ENCODE measurements at regions not wholly inside any gene's neighbourhood (a gene's known extent, or its start where the extent isn't known, plus 50 kb on each side); places are given as distances from the start of the nearest gene placed in this dataset.

- H3K36me3 ChIP-seq: no peaks in the 10 kb centered on the region
- DNase-seq: no peak
- H3K4me3 ChIP-seq: no peak overlapping the region
- H3K27ac ChIP-seq: no peak overlapping the region
- no peak for TF ChIP-seq CTCF (IDR thresholded peaks at IDR 0.05)
- no peaks in the 10 kb centered on the region for H3K27me3 ChIP-seq (ENCODE audit: low read depth)
- no peaks in the 10 kb centered on the region for H3K4me1 ChIP-seq
- ATAC-seq: peak; percentile 42 to 55
- intact Hi-C loops (cut with DNase I): no loop called here
- H3K9me3 ChIP-seq: no peaks in the 10 kb centered on the region
Measured at GRCh38 chr11:79973721-79974617, 533.1 kb upstream of the TENM4 start.

- no peak overlapping the region for H3K4me3 ChIP-seq
- DNase-seq: no peak
- no peaks in the 10 kb centered on the region for H3K36me3 ChIP-seq
- H3K9me3 ChIP-seq: no peaks in the 10 kb centered on the region
- intact Hi-C loops (cut with DNase I): no loop called here
- ATAC-seq: no peak
- no peak overlapping the region for H3K27ac ChIP-seq
- TF ChIP-seq CTCF (IDR thresholded peaks at IDR 0.05): no peak
- H3K4me1 ChIP-seq: no peaks in the 10 kb centered on the region
- H3K27me3 ChIP-seq (ENCODE audit: low read depth): no peaks in the 10 kb centered on the region
Measured at GRCh38 chr11:79971255-79971654, 530.4 kb upstream of the TENM4 start.

- intact Hi-C loops (cut with DNase I): no loop called here
- DNase-seq: no peak
- no peak overlapping the region for H3K4me3 ChIP-seq
- H3K27ac ChIP-seq: no peak overlapping the region
- H3K9me3 ChIP-seq: no peaks in the 10 kb centered on the region
- TF ChIP-seq CTCF (IDR thresholded peaks at IDR 0.05): no peak
- no peaks in the 10 kb centered on the region for H3K27me3 ChIP-seq (ENCODE audit: low read depth)
- ATAC-seq: no peak
- H3K36me3 ChIP-seq: no peaks in the 10 kb centered on the region
- no peaks in the 10 kb centered on the region for H3K4me1 ChIP-seq
Measured at GRCh38 chr11:79966592-79966991, 525.8 kb upstream of the TENM4 start.

- intact Hi-C loops (cut with DNase I): no loop called here
- ATAC-seq: no peak
Measured at GRCh38 chr11:79963856-79964645, 523.2 kb upstream of the TENM4 start.

GRCh38 chr11:79960461-79960860 is 519.6 kb upstream of the TENM4 start:
- TF ChIP-seq CTCF (IDR thresholded peaks at IDR 0.05): no peak

More at GRCh38 chr11:79963856-79964645, 523.2 kb upstream of the TENM4 start:
- TF ChIP-seq CTCF (IDR thresholded peaks at IDR 0.05): no peak
- no peaks in the 10 kb centered on the region for H3K27me3 ChIP-seq (ENCODE audit: low read depth)
- no peak overlapping the region for H3K27ac ChIP-seq
- H3K9me3 ChIP-seq: peaks cover 4% of the 10 kb centered on the region
- no peak overlapping the region for H3K4me3 ChIP-seq
- DNase-seq: no peak
- H3K36me3 ChIP-seq: no peaks in the 10 kb centered on the region
- no peaks in the 10 kb centered on the region for H3K4me1 ChIP-seq

More at GRCh38 chr11:79960461-79960860, 519.6 kb upstream of the TENM4 start:
- no peaks in the 10 kb centered on the region for H3K4me1 ChIP-seq
- no peak for ATAC-seq
- no peak overlapping the region for H3K4me3 ChIP-seq
- peaks cover 16% of the 10 kb centered on the region for H3K9me3 ChIP-seq
- H3K36me3 ChIP-seq: no peaks in the 10 kb centered on the region
- no peak for DNase-seq
- H3K27ac ChIP-seq: no peak overlapping the region
- intact Hi-C loops (cut with DNase I): no loop called here
- no peaks in the 10 kb centered on the region for H3K27me3 ChIP-seq (ENCODE audit: low read depth)

Measured in lower lobe of right lung (tissue), 2 donors.